H9 (cell line): ENCODE measurements at regions not wholly inside any gene's neighbourhood (a gene's known extent, or its start where the extent isn't known, plus 50 kb on each side); places are given as distances from the start of the nearest gene placed in this dataset.

ENCODE experiments used
- DNase-seq: peaks from one replicate; pipeline ENCODE4 v3.0.0-alpha.2; 2017
- H2AFZ ChIP-seq: one replicate; pipeline ENCODE4 v1.6.1; 2013; ENCODE audit warnings: mild to moderate bottlenecking, low read length, control low read depth, moderate library complexity
- H2AK5ac ChIP-seq: 2 replicates; pipeline ENCODE4 v1.6.1; 2013; ENCODE audit warnings: low read length, control low read depth, mixed read lengths; ENCODE audit not compliant: insufficient read length
- H2BK120ac ChIP-seq: one replicate; pipeline ENCODE4 v1.6.1; 2013; ENCODE audit warnings: low read depth, mild to moderate bottlenecking, low read length, control low read depth, inconsistent platforms; ENCODE audit not compliant: poor library complexity, severe bottlenecking
- H2BK12ac ChIP-seq: 2 replicates; pipeline ENCODE4 v1.6.1; 2013; ENCODE audit warnings: low read length, control low read depth, mixed read lengths, low read depth; ENCODE audit not compliant: insufficient read length
- H2BK15ac ChIP-seq: 2 replicates; pipeline ENCODE4 v1.6.1; 2013; ENCODE audit warnings: low read depth, low read length, control low read depth
- H2BK20ac ChIP-seq: one replicate; pipeline ENCODE4 v1.6.1; 2013; ENCODE audit warnings: low read depth, mild to moderate bottlenecking, low read length, control low read depth, inconsistent platforms; ENCODE audit not compliant: poor library complexity, severe bottlenecking
- H2BK5ac ChIP-seq: 2 replicates; pipeline ENCODE4 v1.6.1; 2013; ENCODE audit warnings: low read length, control low read depth, mixed read lengths; ENCODE audit not compliant: insufficient read length
- H3K14ac ChIP-seq: 2 replicates; pipeline ENCODE4 v1.6.1; 2013; ENCODE audit warnings: low read length, control low read depth; ENCODE audit not compliant: insufficient read depth
- H3K18ac ChIP-seq: 2 replicates; pipeline ENCODE4 v1.6.1; 2013; ENCODE audit warnings: low read depth, mild to moderate bottlenecking, mixed read lengths, low read length, control low read depth; ENCODE audit not compliant: insufficient read length
- H3K23ac ChIP-seq: 2 replicates; pipeline ENCODE4 v1.6.1; 2013; ENCODE audit warnings: low read length, control low read depth, mixed read lengths, low read depth; ENCODE audit not compliant: insufficient read length
- H3K23me2 ChIP-seq: 2 replicates; pipeline ENCODE4 v1.6.1; 2013; ENCODE audit warnings: low read depth, mild to moderate bottlenecking, mixed read lengths, low read length, control low read depth; ENCODE audit not compliant: insufficient read length, poor library complexity, severe bottlenecking
- H3K27ac ChIP-seq: 2 replicates; pipeline ENCODE4 v1.5.1; 2013; ENCODE audit warnings: low read length, control low read depth, mixed read lengths, low read depth; ENCODE audit not compliant: insufficient read length
- H3K27me3 ChIP-seq: 2 replicates; pipeline ENCODE4 v1.6.1; 2013; ENCODE audit warnings: low read length, control low read depth, inconsistent platforms; ENCODE audit not compliant: insufficient read depth
- H3K4ac ChIP-seq: 2 replicates; pipeline ENCODE4 v1.6.1; 2013; ENCODE audit warnings: low read depth, mild to moderate bottlenecking, control low read depth, inconsistent platforms, low read length, moderate library complexity
- H3K4me1 ChIP-seq: 2 replicates; pipeline ENCODE4 v1.6.1; 2013; ENCODE audit warnings: low read length, control low read depth, inconsistent platforms; ENCODE audit not compliant: insufficient read depth
- H3K4me2 ChIP-seq: 2 replicates; pipeline ENCODE4 v1.6.1; 2013; ENCODE audit warnings: low read length, control low read depth, mixed read lengths; ENCODE audit not compliant: insufficient read length, insufficient read depth
- H3K56ac ChIP-seq: 2 replicates; pipeline ENCODE4 v1.6.1; 2013; ENCODE audit warnings: low read depth, mild to moderate bottlenecking, mixed read lengths, low read length, control low read depth; ENCODE audit not compliant: insufficient read length
- H3K79me1 ChIP-seq: 2 replicates; pipeline ENCODE4 v1.6.1; 2013; ENCODE audit warnings: low read depth, mild to moderate bottlenecking, moderate library complexity, low read length, control low read depth, inconsistent platforms; ENCODE audit not compliant: insufficient read depth, poor library complexity, severe bottlenecking
- H3K79me2 ChIP-seq: 2 replicates; pipeline ENCODE4 v1.6.1; 2013; ENCODE audit warnings: low read length, control low read depth, inconsistent platforms; ENCODE audit not compliant: insufficient read depth
- H3K9ac ChIP-seq: 2 replicates; pipeline ENCODE4 v1.6.1; 2013; ENCODE audit warnings: low read length, control low read depth, mixed read lengths; ENCODE audit not compliant: insufficient read length; ENCODE audit errors: extremely low read depth
- H3K9me3 ChIP-seq: one replicate; pipeline ENCODE4 v1.6.1; 2013; ENCODE audit warnings: low read depth, low read length, inconsistent platforms; ENCODE audit not compliant: control insufficient read depth
- H3T11ph ChIP-seq: one replicate; pipeline ENCODE4 v1.6.1; 2013; ENCODE audit warnings: mild to moderate bottlenecking, low read length, control low read depth, inconsistent platforms
- H4K20me1 ChIP-seq: one replicate; pipeline ENCODE4 v1.6.1; 2013; ENCODE audit not compliant: control insufficient read depth, insufficient read length, insufficient read depth
- H4K5ac ChIP-seq: 2 replicates; pipeline ENCODE4 v1.6.1; 2013; ENCODE audit warnings: low read depth, mild to moderate bottlenecking, mixed read lengths, low read length, control low read depth; ENCODE audit not compliant: insufficient read length
- H4K8ac ChIP-seq: replicated peaks from 2 replicates; pipeline ENCODE4 v1.6.1; 2013; ENCODE audit warnings: low read length, control low read depth, mixed read lengths, low read depth; ENCODE audit not compliant: insufficient read length
- H4K91ac ChIP-seq: 2 replicates; pipeline ENCODE4 v1.6.1; 2013; ENCODE audit warnings: low read depth, mild to moderate bottlenecking, moderate library complexity, mixed read lengths, low read length, control low read depth; ENCODE audit not compliant: insufficient read length
- H3K27ac Mint-ChIP-seq, 3 experiments: 2 replicates in 2 of 3; 3 replicates in 1 of 3; pipeline ENCODE4 v1.8.0; 2020 to 2021; ENCODE audit warnings: mixed read lengths in 3 of 3, mild to moderate bottlenecking in 1 of 3, moderate library complexity in 1 of 3
- H3K27me3 Mint-ChIP-seq: 2 replicates; pipeline ENCODE4 v1.8.0; 2021; ENCODE audit warnings: low read depth, mild to moderate bottlenecking, moderate library complexity, mixed read lengths
- H3K36me3 Mint-ChIP-seq, 3 experiments: 2 replicates in 2 of 3; 3 replicates in 1 of 3; pipeline ENCODE4 v1.8.0; 2020 to 2021; ENCODE audit warnings: low read depth in 3 of 3, mixed read lengths in 3 of 3; ENCODE audit not compliant: insufficient read depth in 1 of 3
- H3K4me1 Mint-ChIP-seq, 2 experiments: 2 replicates each; pipeline ENCODE4 v1.8.0; 2020; ENCODE audit warnings: mixed read lengths in 2 of 2
- H3K4me3 Mint-ChIP-seq, 2 experiments: 2 replicates in 1 of 2; 3 replicates in 1 of 2; pipeline ENCODE4 v1.8.0; 2020 to 2021; ENCODE audit warnings: mild to moderate bottlenecking in 2 of 2, mixed read lengths in 2 of 2, moderate library complexity in 1 of 2
- H3K9me3 Mint-ChIP-seq, 2 experiments: 2 replicates in 1 of 2; 3 replicates in 1 of 2; pipeline ENCODE4 v1.8.0; 2020; ENCODE audit warnings: mild to moderate bottlenecking in 2 of 2, mixed read lengths in 2 of 2, moderate library complexity in 1 of 2
- CTCF ChIP-seq: fragments of 200-600 bp; sonication (generic); conservative IDR thresholded peaks from 3 replicates; pipeline ENCODE4 v1.8.0; 2021; ENCODE audit warnings: antibody characterized with exemption, mild to moderate bottlenecking
- WGBS: extraction: QIAGEN DNeasy Blood & Tissue Kit; methylation state at CpG from one replicate; pipeline ENCODE4 v1.1.7; 2013; ENCODE audit warnings: missing lambda C conversion rate, low lambda C conversion rate, mixed read lengths; ENCODE audit not compliant: insufficient read length; ENCODE audit errors: extremely low coverage; 5-methylcytosine and 5-hydroxymethylcytosine counted together

- no peaks in the 10 kb centered on the region for H3K9me3 ChIP-seq
- H3K4me2 ChIP-seq: no peak overlapping the region
- H3T11ph ChIP-seq: no peak overlapping the region
- H3K27me3 ChIP-seq: no peaks in the 10 kb centered on the region
- H3K23ac ChIP-seq: no peak overlapping the region
- no peak overlapping the region for H2AFZ ChIP-seq
- no peak overlapping the region for H2AK5ac ChIP-seq
- no peak overlapping the region for H2BK5ac ChIP-seq
- no peak overlapping the region for H3K18ac ChIP-seq
- no peaks in the 10 kb centered on the region for H3K79me1 ChIP-seq
- no peak overlapping the region for H3K4me3 Mint-ChIP-seq
- no peak for DNase-seq
- no peak overlapping the region for H3K9ac ChIP-seq
- no peak overlapping the region for H2BK20ac ChIP-seq
- no peaks in the 10 kb centered on the region for H3K4me1 ChIP-seq
- no peak overlapping the region for H2BK12ac ChIP-seq
- no peak overlapping the region for H3K56ac ChIP-seq
- H4K91ac ChIP-seq: no peak overlapping the region
- no peak overlapping the region for H4K8ac ChIP-seq
- no peaks in the 10 kb centered on the region; a peak in 1 of 7 replicates for H3K36me3 Mint-ChIP-seq
- H3K79me2 ChIP-seq: no peaks in the 10 kb centered on the region
- TF ChIP-seq CTCF: no peak
- no peak overlapping the region for H2BK15ac ChIP-seq
- no peak overlapping the region for H3K14ac ChIP-seq
- no peaks in the 10 kb centered on the region for H3K23me2 ChIP-seq
- H4K5ac ChIP-seq: no peak overlapping the region
- H3K27me3 Mint-ChIP-seq: peaks cover 3% of the 10 kb centered on the region
- no peak overlapping the region for H3K27ac Mint-ChIP-seq
- H4K20me1 ChIP-seq: no peaks in the 10 kb centered on the region
- H3K4ac ChIP-seq: no peak overlapping the region
- H3K27ac ChIP-seq: no peak overlapping the region
- no peaks in the 10 kb centered on the region; a peak in 1 of 5 replicates for H3K9me3 Mint-ChIP-seq
- H3K4me1 Mint-ChIP-seq: peaks cover 9 to 12% of the 10 kb centered on the region in 2 experiments
- no CpG with 5 or more reads among the region's 3 CpGs for WGBS
- no peak overlapping the region for H2BK120ac ChIP-seq
Measured at GRCh38 chr7:131792311-131792710, 235.9 kb upstream of the PODXL start.
